8988T (cell line): ENCODE measurements at regions not wholly inside any gene's neighbourhood (a gene's known extent, or its start where the extent isn't known, plus 50 kb on each side); places are given as distances from the start of the nearest gene placed in this dataset.

ENCODE experiments used
- DNase-seq: peaks from one replicate; pipeline ENCODE4 v3.0.0; 2011

GRCh38 chr14:97457575-97458085 lies 660.4 kb downstream of the VRK1 start:
- no peak for DNase-seq

- DNase-seq = no peak
Measured at GRCh38 chr14:97458255-97458654, 661.1 kb downstream of the VRK1 start.

GRCh38 chr14:97458661-97459579 lies 661.7 kb downstream of the VRK1 start:
- DNase-seq = no peak

GRCh38 chr14:97462081-97462480 lies 664.9 kb downstream of the VRK1 start:
- DNase-seq = no peak

GRCh38 chr14:97468220-97468619 lies 671.0 kb downstream of the VRK1 start:
- DNase-seq = no peak

- no peak for DNase-seq
Measured at GRCh38 chr14:97477353-97477752, 680.2 kb downstream of the VRK1 start.

GRCh38 chr14:97485201-97485600 lies 688.0 kb downstream of the VRK1 start:
- no peak for DNase-seq

- DNase-seq = no peak
Measured at GRCh38 chr14:97486601-97487120, 689.5 kb downstream of the VRK1 start.

GRCh38 chr14:97489750-97490149 lies 692.6 kb downstream of the VRK1 start:
- DNase-seq = no peak

GRCh38 chr14:97490521-97491070 lies 693.4 kb downstream of the VRK1 start:
- DNase-seq = no peak

GRCh38 chr14:97491697-97492096 lies 694.5 kb downstream of the VRK1 start:
- DNase-seq = no peak

- DNase-seq = no peak
Measured at GRCh38 chr14:97499790-97500481, 702.8 kb downstream of the VRK1 start.

GRCh38 chr14:97506626-97507025 lies 709.4 kb downstream of the VRK1 start:
- no peak for DNase-seq

- no peak for DNase-seq
Measured at GRCh38 chr14:97513891-97514290, 716.7 kb downstream of the VRK1 start.

- no peak for DNase-seq
Measured at GRCh38 chr14:97517566-97518234, 720.5 kb downstream of the VRK1 start.

GRCh38 chr14:97523936-97524335 lies 726.8 kb downstream of the VRK1 start:
- no peak for DNase-seq

- no peak for DNase-seq
Measured at GRCh38 chr14:97524589-97525319, 727.6 kb downstream of the VRK1 start.

GRCh38 chr14:97527993-97528392 lies 730.8 kb downstream of the VRK1 start:
- no peak for DNase-seq

- DNase-seq = no peak
Measured at GRCh38 chr14:97532052-97532451, 734.9 kb downstream of the VRK1 start.

GRCh38 chr14:97536421-97536820 lies 739.2 kb downstream of the VRK1 start:
- DNase-seq = no peak

- no peak for DNase-seq
Measured at GRCh38 chr14:97538749-97539410, 741.7 kb downstream of the VRK1 start.

- DNase-seq = no peak
Measured at GRCh38 chr14:97539411-97539795, 742.2 kb downstream of the VRK1 start.
